Right ventricle myocardium superior (tissue), 1 donor: ENCODE measurements at regions not wholly inside any gene's neighbourhood (a gene's known extent, or its start where the extent isn't known, plus 50 kb on each side); places are given as distances from the start of the nearest gene placed in this dataset.
"Not testable (repeated sequence)": the region's sequence is repeated elsewhere in the genome, so short reads cannot be mapped to it uniquely, and the experiment has no call there.

Experiments
- ATAC-seq: fragments of 200-7000 bp; cut with Tn5 transposase; one replicate; pipeline ENCODE4 v1.9.1; 2020; ENCODE audit warnings: mild to moderate bottlenecking; ENCODE audit not compliant: poor library complexity
- DNase-seq: peaks from one replicate; pipeline ENCODE4 v3.0.0-alpha.2; 2020
- intact Hi-C: fragments of 100-400 bp; cut with DNase I; formaldehyde crosslinking; loops from one replicate; pipeline ENCODE4 v1.11.2; 2022
- donor health status: DM: no; HTN: yes; CAD: no; lungs with severe emphysema.

- intact Hi-C loops, ATAC-seq, DNase-seq: not testable (repeated sequence)
These were observed 81.4 kb upstream of the CDH9 start for GRCh38 chr5:27119736-27120321.

- ATAC-seq = no peak
- intact Hi-C loops = no loop called here
- no peak for DNase-seq
These were observed 65.1 kb upstream of the CDH9 start for GRCh38 chr5:27103486-27103885.

- DNase-seq, intact Hi-C loops, ATAC-seq: not testable (repeated sequence)
These were observed 57.4 kb upstream of the CDH9 start for GRCh38 chr5:27095761-27096160.

GRCh38 chr5:27093279-27093678 is 54.9 kb upstream of the CDH9 start:
- ATAC-seq (no peak), DNase-seq (no peak)
- intact Hi-C loops = no loop called here

DNA sequence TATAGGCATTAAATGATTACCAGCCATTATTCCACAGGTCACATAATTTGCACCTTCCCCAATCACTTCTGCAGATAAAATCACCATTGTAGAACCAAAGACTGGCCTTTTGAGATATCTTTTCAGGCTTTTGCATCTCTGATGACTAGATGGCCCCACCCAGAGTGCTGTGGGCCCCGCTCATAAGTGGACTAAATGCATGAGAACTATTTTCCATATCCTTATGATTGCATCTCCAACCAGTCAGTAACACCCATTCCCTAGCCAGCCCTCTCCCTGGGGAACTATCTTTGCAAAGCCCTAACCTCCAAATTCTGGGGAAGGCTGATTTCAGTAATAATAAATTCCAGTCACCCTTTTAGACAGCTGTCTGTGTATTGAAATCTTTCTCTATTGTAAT is 53.5 kb upstream of the CDH9 start:
- intact Hi-C loops = no loop called here
- DNase-seq (no peak), ATAC-seq (no peak)

DNA sequence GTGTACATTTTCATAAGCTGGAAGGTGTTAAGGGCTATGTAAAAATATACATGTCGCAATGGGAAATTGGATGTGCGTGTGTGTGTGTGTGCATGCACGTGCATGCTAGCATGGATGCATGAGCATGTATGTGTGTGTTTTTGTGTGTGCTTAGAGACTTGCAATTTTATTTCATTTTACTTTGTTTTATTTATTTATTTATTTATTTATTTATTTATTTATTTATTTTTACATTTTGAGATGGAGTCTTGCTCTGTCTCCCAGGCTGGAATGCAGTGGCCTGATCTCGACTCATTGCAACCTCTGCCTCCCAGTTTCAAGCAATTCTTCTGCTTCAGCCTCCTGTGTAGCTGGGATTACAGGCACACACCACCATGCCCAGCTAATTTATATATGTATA is 50.4 kb upstream of the CDH9 start:
- intact Hi-C loops, ATAC-seq, DNase-seq: not testable (repeated sequence)
